ENCODE measurements at regions not wholly inside any gene's neighbourhood (a gene's known extent, or its start where the extent isn't known, plus 50 kb on each side); places are given as distances from the start of the nearest gene placed in this dataset.

DNA sequence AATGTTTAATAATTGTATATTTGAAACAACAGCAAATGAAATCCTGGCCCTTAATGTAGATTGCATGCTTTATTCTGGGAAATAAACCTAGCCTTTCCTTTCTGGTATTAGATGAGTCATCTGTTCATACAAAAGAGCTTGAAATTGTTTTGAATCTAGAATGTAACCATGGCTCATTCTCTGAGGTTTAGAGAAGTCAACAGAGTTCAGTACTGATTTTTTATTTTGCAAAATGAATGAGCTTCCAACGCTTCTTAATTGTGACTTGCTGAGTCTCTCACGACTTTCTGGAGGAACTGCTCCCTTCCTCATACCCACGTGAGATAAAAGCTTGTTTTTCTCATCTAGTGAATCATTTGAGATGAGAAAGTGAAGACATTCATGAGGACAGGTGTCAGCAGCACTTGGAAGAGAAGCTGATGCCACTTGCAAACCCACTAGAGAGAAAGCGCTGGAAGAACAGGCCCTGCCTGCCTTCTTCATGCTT is 509.6 kb downstream of the VRK1 start (continued):
- TF ChIP-seq, protein P1, sequence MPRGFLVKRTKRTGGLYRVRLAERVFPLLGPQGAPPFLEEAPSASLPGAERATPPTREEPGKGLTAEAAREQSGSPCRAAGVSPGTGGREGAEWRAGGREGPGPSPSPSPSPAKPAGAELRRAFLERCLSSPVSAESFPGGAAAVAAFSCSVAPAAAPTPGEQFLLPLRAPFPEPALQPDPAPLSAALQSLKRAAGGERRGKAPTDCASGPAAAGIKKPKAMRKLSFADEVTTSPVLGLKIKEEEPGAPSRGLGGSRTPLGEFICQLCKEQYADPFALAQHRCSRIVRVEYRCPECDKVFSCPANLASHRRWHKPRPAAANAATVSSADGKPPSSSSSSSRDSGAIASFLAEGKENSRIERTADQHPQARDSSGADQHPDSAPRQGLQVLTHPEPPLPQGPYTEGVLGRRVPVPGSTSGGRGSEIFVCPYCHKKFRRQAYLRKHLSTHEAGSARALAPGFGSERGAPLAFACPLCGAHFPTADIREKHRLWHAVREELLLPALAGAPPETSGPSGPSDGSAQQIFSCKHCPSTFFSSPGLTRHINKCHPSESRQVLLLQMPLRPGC (tag by site-specific recombination; IDR thresholded peaks at IDR 0.05): no peak
- TF ChIP-seq ZNF792 (tag by site-specific recombination; IDR thresholded peaks at IDR 0.05) (no peak), ZNF473 (tag by site-specific recombination; IDR thresholded peaks at IDR 0.05) (no peak), ZNF292 (tag by site-specific recombination; IDR thresholded peaks at IDR 0.05; ENCODE audit: borderline replicate concordance, low read depth) (no peak)
- TF ChIP-seq, protein P2, sequence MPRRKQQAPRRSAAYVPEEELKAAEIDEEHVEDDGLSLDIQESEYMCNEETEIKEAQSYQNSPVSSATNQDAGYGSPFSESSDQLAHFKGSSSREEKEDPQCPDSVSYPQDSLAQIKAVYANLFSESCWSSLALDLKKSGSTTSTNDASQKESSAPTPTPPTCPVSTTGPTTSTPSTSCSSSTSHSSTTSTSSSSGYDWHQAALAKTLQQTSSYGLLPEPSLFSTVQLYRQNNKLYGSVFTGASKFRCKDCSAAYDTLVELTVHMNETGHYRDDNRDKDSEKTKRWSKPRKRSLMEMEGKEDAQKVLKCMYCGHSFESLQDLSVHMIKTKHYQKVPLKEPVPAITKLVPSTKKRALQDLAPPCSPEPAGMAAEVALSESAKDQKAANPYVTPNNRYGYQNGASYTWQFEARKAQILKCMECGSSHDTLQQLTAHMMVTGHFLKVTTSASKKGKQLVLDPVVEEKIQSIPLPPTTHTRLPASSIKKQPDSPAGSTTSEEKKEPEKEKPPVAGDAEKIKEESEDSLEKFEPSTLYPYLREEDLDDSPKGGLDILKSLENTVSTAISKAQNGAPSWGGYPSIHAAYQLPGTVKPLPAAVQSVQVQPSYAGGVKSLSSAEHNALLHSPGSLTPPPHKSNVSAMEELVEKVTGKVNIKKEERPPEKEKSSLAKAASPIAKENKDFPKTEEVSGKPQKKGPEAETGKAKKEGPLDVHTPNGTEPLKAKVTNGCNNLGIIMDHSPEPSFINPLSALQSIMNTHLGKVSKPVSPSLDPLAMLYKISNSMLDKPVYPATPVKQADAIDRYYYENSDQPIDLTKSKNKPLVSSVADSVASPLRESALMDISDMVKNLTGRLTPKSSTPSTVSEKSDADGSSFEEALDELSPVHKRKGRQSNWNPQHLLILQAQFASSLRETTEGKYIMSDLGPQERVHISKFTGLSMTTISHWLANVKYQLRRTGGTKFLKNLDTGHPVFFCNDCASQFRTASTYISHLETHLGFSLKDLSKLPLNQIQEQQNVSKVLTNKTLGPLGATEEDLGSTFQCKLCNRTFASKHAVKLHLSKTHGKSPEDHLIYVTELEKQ (tag by site-specific recombination; IDR thresholded peaks at IDR 0.05; ENCODE audit: borderline replicate concordance): no peak

DNA sequence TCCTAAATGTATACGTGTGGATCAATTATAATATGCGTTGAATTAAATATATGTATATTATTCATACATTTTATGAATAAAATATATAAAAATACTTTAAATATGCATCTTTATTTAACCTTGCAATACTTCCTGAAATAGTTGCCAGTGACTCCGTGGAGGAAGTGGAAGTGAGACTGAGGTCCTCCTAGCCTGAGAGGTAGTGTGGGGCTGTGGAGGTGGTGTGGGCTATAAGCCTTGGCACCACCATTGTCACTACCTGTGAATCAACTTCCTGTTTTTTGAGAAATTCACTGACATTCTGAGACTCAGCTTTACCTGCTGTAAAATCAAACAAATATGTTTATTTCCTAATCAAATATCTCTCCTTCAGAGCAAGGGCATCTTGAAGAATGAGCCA is 514.2 kb downstream of the VRK1 start:
- H3K9me3 ChIP-seq (ENCODE audit: control insufficient read depth, insufficient read depth, low read depth, low read length): no peaks in the 10 kb centered on the region; the same call in 1 of the 2 replicates
- ChIA-PET CTCF (no interaction called here), POLR2A (no interaction called here)
- H3K4me3 ChIP-seq (ENCODE audit: low read depth, low read length): no peak overlapping the region
- no peaks in the 10 kb centered on the region for H3K4me1 ChIP-seq (ENCODE audit: control insufficient read depth, insufficient read depth, low read length)
- no peaks in the 10 kb centered on the region for H3K36me3 ChIP-seq (ENCODE audit: control insufficient read depth in 2 of 2, insufficient read depth in 1 of 2, low read length in 2 of 2)
- H3K27ac ChIP-seq (ENCODE audit: extremely low read depth, low read depth, low read length): no peak overlapping the region
- TF ChIP-seq ZNF558 (tag by site-specific recombination; IDR thresholded peaks at IDR 0.05) (no peak), BCL11B (tag by site-specific recombination; IDR thresholded peaks at IDR 0.05; ENCODE audit: low read depth) (no peak), ZNF266 (tag by site-specific recombination; IDR thresholded peaks at IDR 0.05; ENCODE audit: low read depth) (no peak)
- TF ChIP-seq, protein P3, sequence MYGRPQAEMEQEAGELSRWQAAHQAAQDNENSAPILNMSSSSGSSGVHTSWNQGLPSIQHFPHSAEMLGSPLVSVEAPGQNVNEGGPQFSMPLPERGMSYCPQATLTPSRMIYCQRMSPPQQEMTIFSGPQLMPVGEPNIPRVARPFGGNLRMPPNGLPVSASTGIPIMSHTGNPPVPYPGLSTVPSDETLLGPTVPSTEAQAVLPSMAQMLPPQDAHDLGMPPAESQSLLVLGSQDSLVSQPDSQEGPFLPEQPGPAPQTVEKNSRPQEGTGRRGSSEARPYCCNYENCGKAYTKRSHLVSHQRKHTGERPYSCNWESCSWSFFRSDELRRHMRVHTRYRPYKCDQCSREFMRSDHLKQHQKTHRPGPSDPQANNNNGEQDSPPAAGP (tag by site-specific recombination; IDR thresholded peaks at IDR 0.05): no peak

DNA sequence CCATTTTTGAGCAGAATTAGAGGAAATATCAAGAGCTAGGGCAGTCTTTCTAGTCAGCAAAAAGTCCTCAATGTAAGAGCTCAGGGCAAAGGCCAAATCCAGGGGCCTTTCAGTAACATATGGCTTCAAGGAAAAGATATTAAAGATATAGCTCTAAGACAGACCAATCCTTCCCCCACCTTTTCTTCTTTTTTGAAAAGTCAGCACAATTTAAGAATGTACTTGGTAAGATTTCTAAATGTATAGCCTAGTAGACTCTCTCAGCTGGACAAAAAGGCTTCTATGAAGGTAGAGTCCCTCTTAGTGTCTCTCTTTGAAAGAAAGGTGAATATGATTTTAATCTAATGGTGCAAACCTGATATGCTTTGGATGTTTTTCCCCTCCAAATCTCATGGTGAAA is 515.7 kb downstream of the VRK1 start:
- Histone ChIP-seq H3K9me3 (ENCODE audit: control insufficient read depth, insufficient read depth, low read depth, low read length) (no peaks in the 10 kb centered on the region; the same call in 1 of the 2 replicates), H3K27ac (ENCODE audit: extremely low read depth, low read depth, low read length) (no peak overlapping the region), H3K36me3 (ENCODE audit: control insufficient read depth in 2 of 2, insufficient read depth in 1 of 2, low read length in 2 of 2) (no peaks in the 10 kb centered on the region), H3K4me1 (ENCODE audit: control insufficient read depth, insufficient read depth, low read length) (no peaks in the 10 kb centered on the region), H3K4me3 (ENCODE audit: low read depth, low read length) (no peak overlapping the region)
- ChIA-PET CTCF (no interaction called here), POLR2A (interaction anchor here (0.6 kb wide), 1 partner anchor 96 kb away, joined by 6 read pairs; no protein-coding TSS in a partner anchor)
- TF ChIP-seq ZIC2 (tag by site-specific recombination; IDR thresholded peaks at IDR 0.05) (no peak), ZSCAN23 (tag by site-specific recombination; IDR thresholded peaks at IDR 0.05) (no peak), ZNF629 (tag by site-specific recombination; IDR thresholded peaks at IDR 0.05) (no peak), ZNF138 (tag by site-specific recombination; IDR thresholded peaks at IDR 0.05; ENCODE audit: borderline replicate concordance) (no peak), ZNF391 (tag by site-specific recombination; IDR thresholded peaks at IDR 0.05; ENCODE audit: borderline replicate concordance, low read depth) (no peak), ZNF433 (tag by site-specific recombination; IDR thresholded peaks at IDR 0.05; ENCODE audit: low read depth) (no peak), ZNF530 (tag by site-specific recombination; IDR thresholded peaks at IDR 0.05; ENCODE audit: low read depth) (no peak), ZNF560 (tag by site-specific recombination; IDR thresholded peaks at IDR 0.05; ENCODE audit: borderline replicate concordance) (no peak), ZBTB17 (tag by site-specific recombination; IDR thresholded peaks at IDR 0.05) (no peak), ZNF555 (tag by site-specific recombination; conservative IDR thresholded peaks at IDR 0.05) (no peak), ZNF292 (tag by site-specific recombination; IDR thresholded peaks at IDR 0.05; ENCODE audit: borderline replicate concordance, low read depth) (no peak), ZNF19 (tag by site-specific recombination; IDR thresholded peaks at IDR 0.05; ENCODE audit: low read depth) (no peak), ZNF274 (IDR thresholded peaks at IDR 0.05; ENCODE audit: low read length) (no peak), ZNF274 (tag by site-specific recombination; IDR thresholded peaks at IDR 0.05; ENCODE audit: borderline replicate concordance) (no peak)
- TF ChIP-seq, protein P4, sequence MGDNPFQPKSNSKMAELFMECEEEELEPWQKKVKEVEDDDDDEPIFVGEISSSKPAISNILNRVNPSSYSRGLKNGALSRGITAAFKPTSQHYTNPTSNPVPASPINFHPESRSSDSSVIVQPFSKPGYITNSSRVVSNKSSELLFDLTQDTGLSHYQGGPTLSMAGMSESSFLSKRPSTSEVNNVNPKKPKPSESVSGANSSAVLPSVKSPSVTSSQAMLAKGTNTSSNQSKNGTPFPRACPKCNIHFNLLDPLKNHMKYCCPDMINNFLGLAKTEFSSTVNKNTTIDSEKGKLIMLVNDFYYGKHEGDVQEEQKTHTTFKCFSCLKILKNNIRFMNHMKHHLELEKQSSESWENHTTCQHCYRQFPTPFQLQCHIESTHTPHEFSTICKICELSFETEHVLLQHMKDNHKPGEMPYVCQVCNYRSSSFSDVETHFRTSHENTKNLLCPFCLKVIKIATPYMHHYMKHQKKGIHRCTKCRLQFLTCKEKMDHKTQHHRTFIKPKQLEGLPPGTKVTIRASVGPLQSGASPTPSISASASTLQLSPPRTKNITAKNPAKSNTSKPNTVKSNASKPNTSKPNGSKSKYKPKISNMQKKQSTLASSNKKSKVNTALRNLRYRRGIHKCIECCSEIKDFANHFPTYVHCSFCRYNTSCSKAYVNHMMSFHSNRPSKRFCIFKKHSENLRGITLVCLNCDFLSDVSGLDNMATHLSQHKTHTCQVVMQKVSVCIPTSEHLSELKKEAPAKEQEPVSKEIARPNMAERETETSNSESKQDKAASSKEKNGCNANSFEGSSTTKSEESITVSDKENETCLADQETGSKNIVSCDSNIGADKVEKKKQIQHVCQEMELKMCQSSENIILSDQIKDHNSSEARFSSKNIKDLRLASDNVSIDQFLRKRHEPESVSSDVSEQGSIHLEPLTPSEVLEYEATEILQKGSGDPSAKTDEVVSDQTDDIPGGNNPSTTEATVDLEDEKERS (tag by site-specific recombination; IDR thresholded peaks at IDR 0.05): no peak
- TF ChIP-seq, protein P5, sequence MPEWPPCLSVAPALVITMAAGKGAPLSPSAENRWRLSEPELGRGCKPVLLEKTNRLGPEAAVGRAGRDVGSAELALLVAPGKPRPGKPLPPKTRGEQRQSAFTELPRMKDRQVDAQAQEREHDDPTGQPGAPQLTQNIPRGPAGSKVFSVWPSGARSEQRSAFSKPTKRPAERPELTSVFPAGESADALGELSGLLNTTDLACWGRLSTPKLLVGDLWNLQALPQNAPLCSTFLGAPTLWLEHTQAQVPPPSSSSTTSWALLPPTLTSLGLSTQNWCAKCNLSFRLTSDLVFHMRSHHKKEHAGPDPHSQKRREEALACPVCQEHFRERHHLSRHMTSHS (tag by site-specific recombination; IDR thresholded peaks at IDR 0.05): no peak
